ENCODE measurements at regions not wholly inside any gene's neighbourhood (a gene's known extent, or its start where the extent isn't known, plus 50 kb on each side); places are given as distances from the start of the nearest gene placed in this dataset.

GRCh38 chr7:92972441-92972840 is 136.1 kb upstream of the CDK6 start:
- no peak overlapping the region for H2AFZ ChIP-seq (ENCODE audit: control insufficient read depth, low read length)
- H3K9me1 ChIP-seq (ENCODE audit: control insufficient read depth, extremely low read depth, insufficient read depth, low read length), result no peaks in the 10 kb centered on the region
- no peak overlapping the region for H3K4me3 ChIP-seq (ENCODE audit: control insufficient read depth in 2 of 3, extremely low read depth in 1 of 3, insufficient read depth in 2 of 3, low read depth in 1 of 3, low read length in 3 of 3)
- H3K9me3 ChIP-seq (ENCODE audit: control insufficient read depth, low read depth, low read length), result peaks cover 5% of the 10 kb centered on the region
- no peak overlapping the region for H3K4me2 ChIP-seq (ENCODE audit: control insufficient read depth, extremely low read depth, insufficient read depth, low read depth, low read length)
- no peak for TF ChIP-seq EZH2 (IDR thresholded peaks at IDR 0.05; ENCODE audit: low read length)
- TF ChIP-seq, protein P1, sequence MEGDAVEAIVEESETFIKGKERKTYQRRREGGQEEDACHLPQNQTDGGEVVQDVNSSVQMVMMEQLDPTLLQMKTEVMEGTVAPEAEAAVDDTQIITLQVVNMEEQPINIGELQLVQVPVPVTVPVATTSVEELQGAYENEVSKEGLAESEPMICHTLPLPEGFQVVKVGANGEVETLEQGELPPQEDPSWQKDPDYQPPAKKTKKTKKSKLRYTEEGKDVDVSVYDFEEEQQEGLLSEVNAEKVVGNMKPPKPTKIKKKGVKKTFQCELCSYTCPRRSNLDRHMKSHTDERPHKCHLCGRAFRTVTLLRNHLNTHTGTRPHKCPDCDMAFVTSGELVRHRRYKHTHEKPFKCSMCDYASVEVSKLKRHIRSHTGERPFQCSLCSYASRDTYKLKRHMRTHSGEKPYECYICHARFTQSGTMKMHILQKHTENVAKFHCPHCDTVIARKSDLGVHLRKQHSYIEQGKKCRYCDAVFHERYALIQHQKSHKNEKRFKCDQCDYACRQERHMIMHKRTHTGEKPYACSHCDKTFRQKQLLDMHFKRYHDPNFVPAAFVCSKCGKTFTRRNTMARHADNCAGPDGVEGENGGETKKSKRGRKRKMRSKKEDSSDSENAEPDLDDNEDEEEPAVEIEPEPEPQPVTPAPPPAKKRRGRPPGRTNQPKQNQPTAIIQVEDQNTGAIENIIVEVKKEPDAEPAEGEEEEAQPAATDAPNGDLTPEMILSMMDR (optimal IDR thresholded peaks at IDR 0.05 in 1 of 3, IDR thresholded peaks at IDR 0.05 in 1 of 3, conservative IDR thresholded peaks at IDR 0.05 in 1 of 3; ENCODE audit: extremely low read depth in 1 of 3, insufficient read depth in 2 of 3, low read length in 3 of 3), result no peak
- DNase-seq (ENCODE audit: low read depth, low spot score) (no peak), FAIRE-seq (no peak)
- H3K27me3 ChIP-seq (ENCODE audit: control insufficient read depth, extremely low read depth, insufficient read depth, low read length), result no peaks in the 10 kb centered on the region
- dilution Hi-C loops (cut with MboI; ENCODE audit: extremely low pct_ligation_motif_present, low sequenced_read_pairs), result no loop called here
- peaks cover 17% of the 10 kb centered on the region for H3K4me1 ChIP-seq (ENCODE audit: control insufficient read depth, extremely low read depth, insufficient read depth, low read length)
- H3K9ac ChIP-seq (ENCODE audit: control insufficient read depth, extremely low read depth, insufficient read depth, low read length), result no peak overlapping the region
- no peaks in the 10 kb centered on the region for H4K20me1 ChIP-seq (ENCODE audit: control insufficient read depth, extremely low read depth, insufficient read depth, low read length)
- H3K27ac ChIP-seq (ENCODE audit: control insufficient read depth, insufficient read depth, low read length), result no peak overlapping the region
- H3K36me3 ChIP-seq (ENCODE audit: control insufficient read depth in 2 of 2, extremely low read depth in 1 of 2, insufficient read depth in 2 of 2, low read length in 2 of 2), result no peaks in the 10 kb centered on the region
- H3K79me2 ChIP-seq (ENCODE audit: control insufficient read depth, insufficient read depth, low read length), result no peaks in the 10 kb centered on the region

DNA sequence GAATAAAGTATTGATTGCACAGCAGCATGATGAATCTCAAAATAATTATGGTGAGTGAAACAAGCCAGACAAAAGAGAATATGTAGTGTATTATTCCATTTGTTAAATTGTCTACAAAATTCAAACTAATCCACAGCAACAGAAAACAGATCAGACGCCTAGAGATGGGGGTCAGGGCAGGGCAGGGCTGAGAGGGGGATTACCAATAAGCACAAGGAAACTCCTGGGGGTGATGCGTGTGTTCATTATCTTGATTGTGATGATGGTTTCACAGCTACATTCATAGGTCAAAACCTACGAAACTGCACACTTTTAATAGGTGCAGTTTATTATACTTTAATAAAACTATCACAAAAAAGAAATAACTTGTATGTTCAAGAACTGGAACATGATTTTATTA is 132.7 kb upstream of the CDK6 start:
- Histone ChIP-seq H3K9me1 (ENCODE audit: control insufficient read depth, extremely low read depth, insufficient read depth, low read length) (no peaks in the 10 kb centered on the region), H3K79me2 (ENCODE audit: control insufficient read depth, insufficient read depth, low read length) (no peaks in the 10 kb centered on the region), H3K36me3 (ENCODE audit: control insufficient read depth in 2 of 2, extremely low read depth in 1 of 2, insufficient read depth in 2 of 2, low read length in 2 of 2) (no peaks in the 10 kb centered on the region), H3K4me1 (ENCODE audit: control insufficient read depth, extremely low read depth, insufficient read depth, low read length) (peaks cover 15% of the 10 kb centered on the region), H3K27ac (ENCODE audit: control insufficient read depth, insufficient read depth, low read length) (no peak overlapping the region), H4K20me1 (ENCODE audit: control insufficient read depth, extremely low read depth, insufficient read depth, low read length) (no peaks in the 10 kb centered on the region), H3K4me3 (ENCODE audit: control insufficient read depth in 2 of 3, extremely low read depth in 1 of 3, insufficient read depth in 2 of 3, low read depth in 1 of 3, low read length in 3 of 3) (no peak overlapping the region), H3K9ac (ENCODE audit: control insufficient read depth, extremely low read depth, insufficient read depth, low read length) (no peak overlapping the region), H2AFZ (ENCODE audit: control insufficient read depth, low read length) (no peak overlapping the region), H3K4me2 (ENCODE audit: control insufficient read depth, extremely low read depth, insufficient read depth, low read depth, low read length) (no peak overlapping the region), H3K9me3 (ENCODE audit: control insufficient read depth, low read depth, low read length) (no peaks in the 10 kb centered on the region), H3K27me3 (ENCODE audit: control insufficient read depth, extremely low read depth, insufficient read depth, low read length) (no peaks in the 10 kb centered on the region)
- FAIRE-seq (no peak), DNase-seq (ENCODE audit: low read depth, low spot score) (no peak)
- dilution Hi-C loops (cut with MboI; ENCODE audit: extremely low pct_ligation_motif_present, low sequenced_read_pairs), result no loop called here
- TF ChIP-seq, protein P1 (optimal IDR thresholded peaks at IDR 0.05 in 1 of 3, IDR thresholded peaks at IDR 0.05 in 1 of 3, conservative IDR thresholded peaks at IDR 0.05 in 1 of 3; ENCODE audit: extremely low read depth in 1 of 3, insufficient read depth in 2 of 3, low read length in 3 of 3), result no peak
- no peak for TF ChIP-seq EZH2 (IDR thresholded peaks at IDR 0.05; ENCODE audit: low read length)

All from keratinocyte (primary cell).